GM19328 (cell line): ENCODE measurements at regions not wholly inside any gene's neighbourhood (a gene's known extent, or its start where the extent isn't known, plus 50 kb on each side); places are given as distances from the start of the nearest gene placed in this dataset.

Experiments used
- ATAC-seq: cut with Tn5 transposase; IDR thresholded peaks from one replicate; pipeline ENCODE4 v1.9.1; 2021; ENCODE audit warnings: mild to moderate bottlenecking, moderate library complexity; ENCODE audit not compliant: unreplicated experiment

- ATAC-seq, result no peak
Measured at GRCh38 chr3:99502871-99503270, 135.5 kb upstream of the COL8A1 start.

GRCh38 chr3:99500485-99500884 lies 137.9 kb upstream of the COL8A1 start:
- no peak for ATAC-seq

- ATAC-seq, result peak; percentile 57
Measured at GRCh38 chr3:99499235-99500158, 138.9 kb upstream of the COL8A1 start.

GRCh38 chr3:99498550-99499234 lies 139.7 kb upstream of the COL8A1 start:
- ATAC-seq, result no peak

- ATAC-seq, result no peak
Measured at GRCh38 chr3:99487894-99488293, 150.5 kb upstream of the COL8A1 start.

GRCh38 chr3:99485286-99485685 lies 153.1 kb upstream of the COL8A1 start:
- ATAC-seq, result no peak

- ATAC-seq, result no peak
Measured at GRCh38 chr3:99484871-99485270, 153.5 kb upstream of the COL8A1 start.

GRCh38 chr3:99483841-99484240 lies 154.6 kb upstream of the COL8A1 start:
- no peak for ATAC-seq

- no peak for ATAC-seq
Measured at GRCh38 chr3:99482191-99482590, 156.2 kb upstream of the COL8A1 start.

- ATAC-seq, result no peak
Measured at GRCh38 chr3:99481561-99481960, 156.8 kb upstream of the COL8A1 start.

- ATAC-seq, result no peak
Measured at GRCh38 chr3:99479768-99480167, 158.6 kb upstream of the COL8A1 start.

- no peak for ATAC-seq
Measured at GRCh38 chr3:99477650-99478049, 160.7 kb upstream of the COL8A1 start.

GRCh38 chr3:99475229-99475628 lies 163.2 kb upstream of the COL8A1 start:
- no peak for ATAC-seq

GRCh38 chr3:99474776-99475175 lies 163.6 kb upstream of the COL8A1 start:
- ATAC-seq, result no peak

GRCh38 chr3:99473321-99473751 lies 165.1 kb upstream of the COL8A1 start:
- no peak for ATAC-seq

- no peak for ATAC-seq
Measured at GRCh38 chr3:99472385-99472784, 166.0 kb upstream of the COL8A1 start.

GRCh38 chr3:99471353-99472323 lies 166.8 kb upstream of the COL8A1 start:
- no peak for ATAC-seq

GRCh38 chr3:99470841-99471240 lies 167.6 kb upstream of the COL8A1 start:
- no peak for ATAC-seq

- ATAC-seq, result no peak
Measured at GRCh38 chr3:99468918-99469317, 169.5 kb upstream of the COL8A1 start.

GRCh38 chr3:99467420-99467819 lies 171.0 kb upstream of the COL8A1 start:
- no peak for ATAC-seq

- ATAC-seq, result no peak
Measured at GRCh38 chr3:99466331-99466730, 172.1 kb upstream of the COL8A1 start.
